ENCODE measurements at regions not wholly inside any gene's neighbourhood (a gene's known extent, or its start where the extent isn't known, plus 50 kb on each side); places are given as distances from the start of the nearest gene placed in this dataset.

DNA sequence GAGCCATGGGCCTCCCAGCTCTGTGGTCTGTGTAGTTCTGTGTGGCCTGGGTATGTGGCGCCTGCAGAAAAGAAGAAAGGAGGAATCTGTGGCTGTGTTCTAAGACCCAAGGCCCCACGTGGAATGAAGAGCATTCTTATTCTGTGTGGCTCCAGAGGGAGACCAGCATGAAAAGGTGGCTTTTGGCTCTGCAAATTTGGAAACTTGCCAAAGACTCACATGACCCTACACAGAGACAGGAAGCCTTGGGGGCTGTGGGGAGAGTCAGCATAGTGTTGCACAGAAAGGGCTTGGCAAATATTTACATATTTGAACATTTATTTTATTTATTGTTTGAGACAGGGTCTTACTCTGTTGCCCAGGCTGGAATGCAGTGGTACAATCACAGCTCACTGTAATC is 193.3 kb downstream of the TMEM38B start:
- TF ChIP-seq, protein P1, sequence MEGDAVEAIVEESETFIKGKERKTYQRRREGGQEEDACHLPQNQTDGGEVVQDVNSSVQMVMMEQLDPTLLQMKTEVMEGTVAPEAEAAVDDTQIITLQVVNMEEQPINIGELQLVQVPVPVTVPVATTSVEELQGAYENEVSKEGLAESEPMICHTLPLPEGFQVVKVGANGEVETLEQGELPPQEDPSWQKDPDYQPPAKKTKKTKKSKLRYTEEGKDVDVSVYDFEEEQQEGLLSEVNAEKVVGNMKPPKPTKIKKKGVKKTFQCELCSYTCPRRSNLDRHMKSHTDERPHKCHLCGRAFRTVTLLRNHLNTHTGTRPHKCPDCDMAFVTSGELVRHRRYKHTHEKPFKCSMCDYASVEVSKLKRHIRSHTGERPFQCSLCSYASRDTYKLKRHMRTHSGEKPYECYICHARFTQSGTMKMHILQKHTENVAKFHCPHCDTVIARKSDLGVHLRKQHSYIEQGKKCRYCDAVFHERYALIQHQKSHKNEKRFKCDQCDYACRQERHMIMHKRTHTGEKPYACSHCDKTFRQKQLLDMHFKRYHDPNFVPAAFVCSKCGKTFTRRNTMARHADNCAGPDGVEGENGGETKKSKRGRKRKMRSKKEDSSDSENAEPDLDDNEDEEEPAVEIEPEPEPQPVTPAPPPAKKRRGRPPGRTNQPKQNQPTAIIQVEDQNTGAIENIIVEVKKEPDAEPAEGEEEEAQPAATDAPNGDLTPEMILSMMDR (IDR thresholded peaks at IDR 0.05; ENCODE audit: low read depth, low read length, missing control alignments), result no peak
- H3K4me3 ChIP-seq (replicated peaks; ENCODE audit: low read depth, low read length), result no peak overlapping the region
- no peak for DNase-seq (ENCODE audit: extremely low read depth, low read depth)

DNA sequence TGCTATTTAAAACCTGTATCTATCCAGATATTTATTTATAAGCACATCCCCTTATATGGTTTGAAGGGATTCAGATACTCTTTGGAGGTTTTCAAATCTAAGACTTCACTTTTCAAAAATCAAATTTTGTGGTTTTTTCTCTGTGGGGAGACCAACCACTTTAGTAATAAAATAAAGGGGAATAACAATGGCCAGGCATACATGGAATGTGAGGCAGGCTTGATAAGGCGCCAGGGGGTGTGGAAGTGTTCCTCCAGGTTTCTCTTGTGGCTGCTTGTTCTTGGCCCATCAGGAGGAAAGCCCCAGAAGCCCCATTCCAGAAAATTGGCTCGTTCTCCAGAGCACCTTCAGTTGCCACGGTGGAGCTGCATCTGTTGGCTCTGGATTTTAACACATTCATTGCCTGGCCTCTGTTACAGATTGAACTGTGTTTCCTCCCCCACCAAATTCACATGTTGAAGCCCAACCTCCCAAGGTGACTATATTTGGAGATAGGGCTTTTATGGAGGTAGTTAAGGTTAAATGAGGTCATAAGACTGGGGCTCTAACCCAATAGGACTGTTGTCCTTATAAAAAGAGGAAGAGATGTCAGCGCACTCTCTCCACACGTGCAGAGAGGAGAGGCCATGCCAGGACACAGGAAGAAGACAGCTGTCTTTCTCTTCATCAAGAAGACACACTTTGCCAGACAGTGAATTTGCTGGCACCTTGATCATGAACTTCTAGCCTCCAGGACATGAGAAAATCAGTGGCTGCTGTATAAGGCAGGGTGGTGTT is 195.9 kb downstream of the TMEM38B start:
- DNase-seq (ENCODE audit: extremely low read depth, low read depth), result no peak
- no peak overlapping the region for H3K4me3 ChIP-seq (replicated peaks; ENCODE audit: low read depth, low read length)
- TF ChIP-seq, protein P1 (IDR thresholded peaks at IDR 0.05; ENCODE audit: low read depth, low read length, missing control alignments), result no peak

DNA sequence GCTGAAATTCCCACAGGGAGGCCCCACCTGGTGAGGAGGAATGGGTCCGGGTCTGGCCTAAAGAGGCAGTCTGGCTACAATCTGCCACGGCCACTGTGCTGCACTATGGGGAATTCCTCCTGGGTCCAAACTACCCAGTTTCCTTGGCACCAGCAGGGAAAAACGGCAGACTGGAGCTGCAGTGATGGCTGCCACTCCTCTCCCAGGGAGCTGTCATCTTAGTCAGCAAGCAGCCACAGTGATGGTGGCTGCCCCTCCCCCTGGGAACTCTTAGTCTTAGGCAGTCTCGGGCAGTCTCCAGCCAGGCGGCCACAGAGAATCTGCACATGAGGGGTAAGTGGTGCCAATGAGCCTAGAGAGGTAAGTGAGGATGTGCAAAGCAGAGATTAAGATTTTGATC is 205.8 kb downstream of the TMEM38B start:
- H3K4me3 ChIP-seq (replicated peaks; ENCODE audit: low read depth, low read length), result no peak overlapping the region
- no peak for DNase-seq (ENCODE audit: extremely low read depth, low read depth)
- TF ChIP-seq, protein P1 (IDR thresholded peaks at IDR 0.05; ENCODE audit: low read depth, low read length, missing control alignments), result no peak

DNA sequence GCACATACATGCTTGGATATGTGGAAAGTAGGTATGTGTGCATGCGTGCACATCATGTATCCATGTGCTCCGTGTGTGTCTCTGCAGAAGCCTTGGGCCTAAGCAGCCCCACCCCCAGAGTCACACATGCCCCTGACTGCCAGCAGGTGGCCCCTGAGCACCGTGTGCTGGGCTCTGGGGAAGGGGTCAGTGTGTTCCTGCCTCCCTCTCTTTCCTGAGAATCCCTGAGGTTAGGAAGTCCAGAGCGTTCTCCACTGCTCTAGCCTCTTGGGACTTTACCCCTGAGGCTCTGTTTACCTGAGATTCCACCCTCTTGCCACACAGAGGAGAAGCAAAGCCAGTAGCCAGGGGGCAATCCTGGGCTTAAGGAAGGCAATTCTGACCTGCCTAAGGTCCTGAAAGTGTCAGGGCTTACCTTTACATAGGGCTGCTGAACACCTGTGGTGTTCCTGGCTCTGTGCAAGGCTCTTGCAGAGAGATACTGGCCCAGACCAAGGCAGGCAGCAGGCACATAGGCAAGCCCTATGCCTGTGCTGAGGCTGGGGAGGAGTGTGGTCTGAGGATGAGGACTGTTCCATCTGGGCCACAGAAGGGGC is 207.3 kb downstream of the TMEM38B start:
- TF ChIP-seq, protein P1 (IDR thresholded peaks at IDR 0.05; ENCODE audit: low read depth, low read length, missing control alignments), result peak; percentile 74
- no peak for DNase-seq (ENCODE audit: extremely low read depth, low read depth)
- no peak overlapping the region for H3K4me3 ChIP-seq (replicated peaks; ENCODE audit: low read depth, low read length)

DNA sequence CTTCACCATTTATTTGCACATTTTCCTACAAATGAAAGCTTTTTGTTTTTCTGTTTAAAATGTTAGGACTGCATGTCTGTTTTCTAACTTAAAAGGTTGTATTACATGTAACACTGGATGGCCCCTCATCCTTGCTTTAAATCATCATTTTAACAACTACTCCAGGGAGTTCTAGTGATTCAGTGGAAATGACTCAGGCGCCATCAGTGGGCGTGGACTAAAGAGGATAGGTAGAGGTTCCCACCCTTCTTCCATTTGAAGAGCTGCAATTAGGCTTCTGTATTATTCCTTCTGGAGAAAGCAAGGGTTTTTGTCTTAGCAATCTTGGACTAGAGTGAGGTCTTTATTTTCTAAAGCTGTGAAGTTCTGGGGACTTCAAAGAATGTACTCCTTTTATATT is 213.7 kb downstream of the TMEM38B start:
- TF ChIP-seq, protein P1 (IDR thresholded peaks at IDR 0.05; ENCODE audit: low read depth, low read length, missing control alignments), result no peak
- DNase-seq (ENCODE audit: extremely low read depth, low read depth), result no peak

DNA sequence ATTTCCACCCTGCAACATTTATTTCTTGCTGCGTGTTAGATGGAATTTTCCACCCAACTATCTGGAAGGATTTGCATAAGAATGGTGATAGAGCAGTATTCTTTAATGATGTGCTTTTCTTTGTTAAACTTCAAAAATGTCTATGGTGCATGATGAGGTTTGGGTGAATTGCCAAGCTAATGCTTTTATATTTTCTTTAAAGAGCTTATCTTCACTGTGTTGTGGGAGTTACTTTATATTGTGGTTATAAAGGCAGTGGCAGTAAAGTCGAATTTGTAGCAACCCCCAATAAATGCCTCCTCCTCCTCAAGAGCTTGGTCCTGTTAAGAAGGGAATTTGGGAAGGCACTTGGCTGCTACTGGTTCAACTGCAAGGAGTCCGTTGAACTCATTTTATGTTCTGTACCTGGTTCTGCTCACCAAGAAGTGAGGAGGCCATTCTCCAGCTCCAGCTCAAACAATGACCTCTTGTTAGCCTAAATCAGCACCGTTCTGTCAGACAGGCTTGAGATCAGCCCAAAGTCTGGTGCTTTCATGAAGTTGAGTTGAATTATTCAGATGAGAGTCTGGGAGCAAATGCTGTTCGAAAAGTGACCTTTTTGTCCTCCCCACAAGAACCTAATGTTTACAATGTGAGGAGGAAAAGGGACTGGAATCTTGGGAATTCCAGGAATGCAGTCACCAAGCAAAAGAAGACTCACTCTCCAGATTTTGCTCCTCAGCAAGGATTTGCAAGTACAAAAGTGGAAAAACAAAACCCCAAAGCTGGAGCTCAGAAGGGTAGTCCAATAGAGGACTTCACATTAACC is 217.0 kb downstream of the TMEM38B start:
- DNase-seq (ENCODE audit: extremely low read depth, low read depth), result no peak
- TF ChIP-seq, protein P1 (IDR thresholded peaks at IDR 0.05; ENCODE audit: low read depth, low read length, missing control alignments), result no peak
- H3K4me3 ChIP-seq (replicated peaks; ENCODE audit: low read depth, low read length), result no peak overlapping the region

More for the DNA sequence above, 213.7 kb downstream of the TMEM38B start:
- no peak overlapping the region for H3K4me3 ChIP-seq (replicated peaks; ENCODE audit: low read depth, low read length)
